Islet of Langerhans (tissue), 1 donor: ENCODE measurements at regions not wholly inside any gene's neighbourhood (a gene's known extent, or its start where the extent isn't known, plus 50 kb on each side); places are given as distances from the start of the nearest gene placed in this dataset.
"Not testable (repeated sequence)": the region's sequence is repeated elsewhere in the genome, so short reads cannot be mapped to it uniquely, and the experiment has no call there.

ENCODE experiments used
- FAIRE-seq: peaks from one replicate; lab custom pipeline; 2011; peaks lifted over from hg19 to GRCh38; lab: Jason Lieb, UNC

DNA sequence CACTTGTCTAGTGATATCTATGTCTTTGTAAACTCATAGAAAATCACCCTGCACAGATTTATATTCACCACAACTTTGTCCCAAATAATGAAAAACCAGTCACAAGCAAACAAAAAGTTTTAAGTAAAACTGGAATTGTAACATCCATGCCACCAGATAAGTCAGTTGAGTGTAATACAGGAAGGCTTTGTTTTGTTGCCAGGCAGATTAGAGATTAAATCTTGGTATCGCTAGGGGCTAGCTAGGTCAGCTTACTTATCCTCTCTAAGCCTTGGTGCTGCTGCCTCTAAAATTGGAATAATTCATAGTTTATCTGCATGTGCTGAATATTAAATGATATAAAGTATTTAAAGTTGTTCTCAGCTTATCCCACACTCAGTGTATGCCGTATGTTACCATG lies 1062.5 kb downstream of the CDH9 start:
- FAIRE-seq: no peak

DNA sequence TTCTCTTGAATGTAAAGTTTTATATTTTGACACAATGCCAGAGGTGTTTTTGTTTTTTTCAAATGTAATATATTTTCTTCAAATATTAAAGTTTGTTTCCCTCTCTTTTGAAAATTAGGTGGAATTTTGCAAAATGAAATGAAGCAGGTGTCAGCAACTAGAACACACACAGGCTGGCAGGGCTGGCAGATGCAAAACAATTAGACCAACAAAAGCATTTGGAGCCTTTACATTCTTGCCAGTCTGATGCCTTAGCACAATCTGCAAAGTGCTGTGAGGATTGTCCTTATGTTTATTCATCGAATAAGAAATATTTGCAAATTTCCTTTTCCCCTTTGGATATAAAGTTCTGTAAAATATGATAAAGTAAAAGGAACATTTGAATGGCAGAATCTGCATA lies 1063.9 kb downstream of the CDH9 start:
- FAIRE-seq: no peak

DNA sequence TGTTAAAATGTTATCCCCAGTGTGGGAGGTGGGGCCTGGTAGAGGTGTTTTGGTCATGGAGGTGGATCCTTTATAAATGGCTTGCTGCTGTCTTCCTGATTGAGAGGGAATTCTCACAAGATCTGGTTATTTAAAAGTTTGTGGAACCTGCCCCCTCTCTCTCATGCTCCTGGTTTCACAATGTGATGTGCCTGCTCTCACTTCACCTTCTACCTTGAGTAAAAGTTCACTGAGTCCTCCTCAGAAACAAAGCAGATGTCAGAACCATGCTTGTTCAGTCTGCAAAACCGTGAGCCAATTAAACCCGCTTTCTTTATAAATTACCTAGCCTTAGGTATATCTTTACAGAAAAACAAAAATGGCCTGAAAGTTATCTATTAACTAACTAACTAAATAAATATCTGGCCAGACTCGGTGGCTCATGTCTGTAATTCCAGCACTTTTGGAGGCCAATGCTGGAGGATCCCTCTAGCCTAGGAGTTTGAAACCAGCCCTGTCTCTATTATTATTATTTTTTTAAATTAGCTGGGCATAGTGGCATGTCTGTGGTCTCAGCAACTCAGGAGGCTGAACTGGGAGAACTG lies 1067.4 kb downstream of the CDH9 start:
- no peak for FAIRE-seq

DNA sequence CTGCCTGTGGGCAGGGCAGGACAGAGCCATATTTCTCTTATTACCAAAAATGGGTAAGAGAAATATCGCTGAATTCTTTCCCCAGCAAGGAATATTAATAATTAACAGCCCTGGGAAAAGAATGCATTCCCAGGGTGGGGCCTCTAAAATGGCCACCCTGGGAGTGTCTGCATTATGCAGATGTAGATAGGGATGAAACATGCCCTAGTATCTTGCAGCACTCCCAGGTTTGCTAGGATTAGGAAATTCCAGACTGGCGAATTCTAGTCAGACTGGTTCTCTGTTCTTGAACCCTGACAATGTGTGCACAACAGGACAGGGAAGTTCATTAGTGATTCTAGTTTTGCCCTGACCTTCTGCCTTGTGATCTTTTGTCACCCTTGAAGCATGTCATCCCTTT lies 1069.3 kb downstream of the CDH9 start:
- not testable (repeated sequence) for FAIRE-seq

DNA sequence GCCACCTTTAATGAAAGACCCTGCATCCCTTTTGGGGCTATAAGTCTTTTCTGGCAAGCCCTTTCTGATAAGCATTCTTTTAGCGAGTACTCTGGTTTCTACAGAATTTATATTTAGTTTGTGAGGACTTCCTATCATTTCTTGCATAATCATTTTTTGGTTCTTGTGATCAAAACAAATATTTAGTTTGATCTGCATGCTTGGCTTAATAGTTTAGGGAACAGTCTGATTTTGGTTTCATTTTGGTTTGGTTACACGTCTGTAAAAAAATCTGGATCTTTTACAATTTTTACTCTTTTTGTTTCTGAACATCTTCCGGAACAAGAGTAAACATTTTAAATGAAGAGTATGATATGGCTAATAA lies 1074.4 kb downstream of the CDH9 start:
- no peak for FAIRE-seq

DNA sequence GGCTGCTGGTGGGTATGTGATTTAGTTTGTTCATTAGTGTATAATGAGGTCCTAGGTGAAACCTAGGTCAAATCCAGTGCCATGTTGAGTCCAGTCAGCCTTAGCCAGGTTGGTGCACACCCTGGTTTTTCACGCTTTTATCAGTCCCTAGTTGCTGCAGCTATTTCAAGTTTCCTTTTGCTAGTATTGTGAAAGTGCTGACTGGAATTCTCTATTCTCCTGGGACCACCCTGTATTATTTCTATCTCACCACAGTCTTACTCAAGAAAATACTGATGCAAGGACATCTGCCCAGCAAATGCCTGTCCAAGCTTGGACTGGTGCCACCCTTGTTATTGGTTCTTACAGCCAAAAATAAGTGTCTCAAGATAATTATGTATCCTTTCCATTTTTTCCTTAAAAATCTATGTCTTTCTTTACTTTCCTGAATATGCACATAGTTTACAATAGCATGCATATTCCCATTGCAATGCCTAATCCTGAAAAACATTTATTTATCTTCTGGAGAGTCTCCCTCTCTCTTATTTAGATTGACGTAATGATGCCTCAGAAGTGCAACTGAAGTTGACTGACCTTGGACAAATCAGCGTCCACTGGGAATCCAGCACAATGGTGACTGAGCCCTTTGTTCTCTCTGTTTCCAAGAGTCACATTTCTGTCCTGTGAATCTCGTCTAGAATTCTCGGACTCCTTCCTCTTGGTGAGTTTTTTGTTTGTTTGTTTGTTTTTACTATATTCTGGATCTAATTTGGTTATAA lies 1075.0 kb downstream of the CDH9 start:
- no peak for FAIRE-seq

DNA sequence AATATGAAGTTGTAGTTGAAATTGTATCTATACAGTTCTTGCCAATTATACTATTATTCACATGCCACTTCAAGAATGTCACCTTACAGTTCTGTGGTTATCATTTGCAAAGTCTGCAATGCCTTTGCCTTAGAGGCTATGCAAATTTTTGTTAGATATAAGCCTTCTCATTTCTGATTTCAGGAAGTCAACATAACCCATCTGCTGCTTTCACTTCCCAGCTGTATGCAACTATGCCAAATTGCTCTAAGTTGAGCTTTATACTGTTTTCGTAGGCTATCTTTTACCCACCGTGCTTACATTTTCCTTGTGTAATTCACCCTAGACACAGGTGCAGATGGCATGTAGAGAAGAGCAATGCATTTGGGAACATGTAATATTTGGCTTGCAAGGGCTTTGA lies 1083.0 kb downstream of the CDH9 start:
- no peak for FAIRE-seq

DNA sequence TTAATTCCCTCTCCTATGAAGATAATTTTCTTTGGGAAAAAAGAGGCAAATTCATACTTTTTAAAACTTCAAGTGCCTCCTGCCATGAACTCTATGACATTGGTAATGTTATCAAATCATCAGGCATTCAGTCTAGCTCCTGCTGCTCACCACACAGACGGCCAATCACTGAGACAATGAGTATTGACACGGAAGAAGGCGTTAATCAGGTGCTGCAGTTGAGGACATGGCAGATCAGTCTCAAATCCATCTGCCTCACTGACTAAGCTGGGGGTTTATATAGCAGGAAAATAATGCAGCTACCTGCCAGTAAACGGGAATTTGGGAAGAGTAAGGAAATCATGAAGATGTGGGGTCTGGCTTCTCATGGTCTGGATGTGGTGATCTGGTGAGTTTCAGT lies 1087.7 kb downstream of the CDH9 start:
- no peak for FAIRE-seq

DNA sequence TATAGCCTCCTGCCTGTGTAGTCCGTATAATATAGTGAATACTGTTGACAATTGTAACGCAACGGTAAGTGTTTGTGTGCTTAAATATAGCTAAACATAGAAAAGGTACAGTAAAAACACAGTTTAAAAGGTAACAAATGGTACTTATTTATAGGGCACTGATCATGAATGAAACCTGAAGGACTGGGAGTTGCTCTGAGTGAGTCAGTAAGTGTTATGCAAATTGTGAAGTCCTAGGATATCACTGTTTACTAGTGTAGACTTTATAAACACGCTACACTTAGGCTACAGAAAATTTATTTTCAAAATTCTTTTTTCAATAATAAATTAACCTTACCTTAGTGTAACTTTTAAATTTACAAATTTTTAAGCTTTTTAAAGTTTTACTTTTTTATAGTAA lies 1090.1 kb downstream of the CDH9 start:
- no peak for FAIRE-seq

DNA sequence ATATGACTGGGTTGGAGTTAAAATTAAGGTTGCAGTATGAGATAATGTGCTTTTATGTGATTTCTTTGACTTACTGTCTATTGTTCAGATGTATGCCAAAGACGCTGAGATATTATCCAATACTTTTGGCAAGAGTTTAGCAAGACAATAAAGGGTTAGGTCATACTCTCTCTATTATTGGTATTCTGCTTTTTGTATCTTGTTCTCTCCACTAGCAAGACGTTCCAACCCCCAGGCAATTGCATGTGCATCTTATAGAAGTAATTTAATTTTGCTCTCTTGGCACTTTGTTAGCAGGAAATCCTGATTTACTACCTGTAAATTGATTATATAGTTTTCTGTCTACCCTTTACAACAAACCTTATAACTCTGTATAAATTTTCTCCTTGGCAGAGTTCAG lies 1093.6 kb downstream of the CDH9 start:
- FAIRE-seq: no peak

DNA sequence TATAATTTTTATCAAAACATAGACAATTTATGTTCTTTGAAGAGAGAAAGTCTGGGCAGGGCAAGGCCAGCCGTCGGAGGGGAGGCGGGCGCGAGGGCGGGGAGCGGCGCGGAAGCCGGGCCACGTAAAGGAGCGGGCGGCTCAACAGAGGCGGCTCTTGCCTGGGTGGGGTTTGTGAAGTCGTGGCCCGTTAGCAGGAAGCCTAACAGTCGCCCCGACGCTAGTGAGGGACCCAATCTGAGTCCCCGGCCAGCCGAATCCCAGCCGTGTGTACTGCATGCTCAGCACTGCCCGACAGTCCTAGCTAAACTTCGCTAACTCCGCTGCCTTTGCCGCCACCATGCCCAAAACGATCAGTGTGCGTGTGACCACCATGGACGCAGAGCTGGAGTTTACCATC lies 1129.2 kb downstream of the CDH9 start:
- FAIRE-seq: no peak

DNA sequence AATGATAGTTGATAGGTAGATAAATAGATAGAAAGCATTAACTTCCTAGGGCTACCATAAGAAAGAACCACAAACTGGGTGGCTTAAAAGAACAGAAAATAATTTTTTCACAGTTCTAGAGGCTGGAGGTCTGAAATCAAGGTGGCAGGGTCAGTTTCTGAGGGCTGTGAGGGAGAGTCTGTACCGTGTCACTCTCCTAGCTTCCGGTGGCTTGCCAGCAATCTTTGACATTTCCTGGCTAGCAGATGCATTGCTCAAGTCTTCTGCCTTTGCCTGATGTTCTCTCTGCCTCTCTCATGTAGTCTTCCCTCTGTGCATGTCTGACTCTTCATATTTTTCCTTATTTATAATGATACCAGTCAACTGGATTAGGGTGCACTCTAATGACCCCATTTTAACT lies 1132.7 kb downstream of the CDH9 start:
- FAIRE-seq: no peak

DNA sequence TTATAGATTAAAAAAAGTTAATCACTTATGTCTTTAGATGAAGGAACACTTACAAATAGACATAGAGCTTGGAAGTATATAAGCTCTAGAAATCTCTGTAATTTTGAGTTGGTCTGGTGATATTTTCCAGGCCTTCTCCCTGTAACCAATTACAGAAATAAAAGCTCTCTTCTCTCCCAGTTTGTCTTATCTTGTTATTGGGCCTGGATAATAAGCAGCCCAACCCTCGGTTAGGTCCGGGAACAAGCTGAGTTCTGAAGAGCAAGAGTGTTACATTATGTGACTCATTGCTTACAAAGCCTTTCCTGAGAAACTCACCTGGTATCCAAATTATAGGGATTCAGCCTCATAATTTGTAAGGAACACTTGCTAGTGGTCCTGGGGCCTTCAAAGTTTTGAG lies 1146.2 kb downstream of the CDH9 start:
- no peak for FAIRE-seq

DNA sequence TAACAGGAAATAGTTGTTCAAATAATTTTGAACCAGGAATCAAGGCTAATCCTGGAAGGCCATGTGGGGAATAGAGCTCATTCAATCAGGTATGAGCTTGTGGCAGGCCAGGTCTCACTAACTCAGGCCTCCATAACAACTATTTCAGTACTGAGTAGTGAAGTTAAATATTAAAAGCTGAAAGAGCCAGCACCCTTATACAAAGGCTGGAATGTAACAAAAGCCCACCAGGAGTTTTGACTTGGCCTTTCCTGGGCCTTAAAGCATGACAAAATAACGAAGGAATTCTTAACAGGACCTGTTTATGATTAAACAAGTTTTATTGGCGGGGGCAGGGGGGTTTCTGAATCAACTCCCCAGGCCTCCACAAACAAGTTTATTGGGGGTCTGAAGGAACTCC lies 1146.7 kb downstream of the CDH9 start:
- FAIRE-seq: no peak

DNA sequence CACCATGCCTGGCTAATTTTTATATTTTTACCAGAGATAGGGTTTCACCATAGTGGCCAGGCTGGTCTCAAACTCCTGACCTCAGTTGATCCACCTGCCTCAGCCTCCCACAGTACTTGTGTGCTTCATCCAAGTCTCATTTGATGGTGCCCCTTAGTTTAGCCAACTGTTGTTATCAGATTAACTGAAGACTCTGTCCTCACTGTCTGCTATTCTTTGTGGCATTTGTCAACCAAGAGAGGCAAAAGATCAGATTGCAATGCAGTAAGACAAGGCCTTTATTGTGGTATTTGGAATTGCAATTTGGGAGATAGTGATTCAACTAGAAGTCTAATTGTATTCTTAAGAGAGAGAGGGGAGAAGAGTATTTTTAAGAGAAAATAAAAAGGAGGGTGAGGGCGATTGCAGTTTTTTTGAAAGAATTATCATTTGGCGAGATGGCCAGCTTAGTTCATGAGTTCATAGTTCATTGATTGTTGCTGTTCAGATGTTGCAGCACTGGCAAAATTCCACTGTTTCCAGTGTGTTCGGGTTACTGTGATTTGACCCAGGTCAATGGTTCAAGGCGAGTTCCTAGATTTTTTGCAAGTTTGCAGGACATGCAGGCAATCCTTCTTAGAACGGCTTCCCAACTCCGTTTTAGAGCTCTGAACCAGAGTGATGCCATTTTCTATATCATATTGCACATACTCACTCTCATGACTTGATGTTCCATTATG lies 1156.9 kb downstream of the CDH9 start:
- FAIRE-seq: no peak

DNA sequence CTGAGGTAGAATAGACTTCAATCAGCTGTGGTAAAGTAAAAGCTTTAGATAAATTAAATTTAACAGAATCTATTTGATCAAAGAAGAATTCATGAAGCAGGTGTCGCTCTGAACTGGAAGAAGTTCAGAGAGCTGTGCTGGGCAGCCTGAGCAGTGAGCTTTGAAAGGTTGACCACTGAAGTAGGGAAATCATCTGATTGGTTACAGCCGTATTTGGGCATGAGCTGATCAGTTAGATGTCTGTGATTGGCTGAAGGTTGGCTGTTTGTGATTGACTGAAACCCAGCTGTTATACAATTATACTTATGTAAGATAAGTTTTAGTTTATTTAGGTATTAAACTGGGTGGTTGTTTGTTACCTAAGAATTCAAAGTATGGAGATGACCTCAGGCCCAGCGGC lies 1174.6 kb downstream of the CDH9 start:
- no peak for FAIRE-seq

DNA sequence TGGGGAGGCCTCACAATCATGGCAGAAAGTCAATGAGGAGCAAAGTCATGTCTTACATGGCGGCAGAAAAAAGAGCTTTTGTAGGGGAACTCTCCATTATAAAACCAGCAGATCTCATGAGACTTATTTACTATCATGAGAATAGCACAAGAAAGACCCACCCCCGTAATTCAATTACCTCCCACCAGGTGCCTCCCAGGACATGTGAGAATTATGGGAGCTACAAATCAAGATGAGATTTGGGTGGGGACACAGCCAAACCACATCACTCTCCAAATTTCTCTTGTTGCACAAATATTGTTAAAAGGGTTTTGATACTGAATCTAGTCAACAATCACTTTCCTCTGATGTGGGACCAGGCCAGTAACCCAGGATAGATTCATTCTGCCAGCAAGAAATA lies 1176.1 kb downstream of the CDH9 start:
- no peak for FAIRE-seq

DNA sequence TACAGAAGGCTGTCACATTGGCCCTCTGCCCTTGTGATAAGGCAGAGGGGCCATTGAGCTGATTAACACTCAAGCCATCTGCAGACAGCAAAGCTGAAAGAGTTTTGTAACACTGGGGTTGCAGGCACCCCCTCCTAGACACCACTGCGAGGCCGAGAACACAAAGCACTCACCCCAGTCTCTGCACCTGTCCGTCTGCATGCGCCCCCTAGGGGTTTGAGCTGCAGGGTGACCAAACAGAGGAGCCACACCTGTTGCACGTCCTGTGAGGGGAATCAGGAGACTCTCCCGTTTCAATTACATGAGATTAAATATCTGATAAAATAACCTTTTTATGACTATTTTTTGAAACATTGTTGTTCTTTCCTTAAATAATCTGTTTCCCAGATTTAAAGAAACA lies 1180.4 kb downstream of the CDH9 start:
- no peak for FAIRE-seq

DNA sequence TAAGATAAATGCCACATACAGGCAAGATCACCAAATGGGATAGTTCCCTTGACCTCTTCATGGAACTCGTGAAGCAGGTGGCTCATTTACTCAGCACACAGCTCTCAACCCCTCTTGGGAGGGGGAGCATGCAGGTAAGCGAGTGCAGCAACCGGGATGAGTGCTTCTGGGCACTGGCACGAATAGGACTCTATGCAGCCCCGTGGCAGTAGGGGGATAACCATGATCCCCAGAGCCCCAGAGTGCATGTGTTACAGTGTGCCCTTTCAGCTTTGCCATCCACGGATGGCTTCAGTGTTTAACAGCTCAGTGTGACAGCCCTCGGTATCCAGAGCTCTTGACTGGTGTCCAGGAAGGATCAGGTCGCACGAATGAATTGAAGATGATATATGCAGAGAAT lies 1187.1 kb downstream of the CDH9 start:
- no peak for FAIRE-seq

DNA sequence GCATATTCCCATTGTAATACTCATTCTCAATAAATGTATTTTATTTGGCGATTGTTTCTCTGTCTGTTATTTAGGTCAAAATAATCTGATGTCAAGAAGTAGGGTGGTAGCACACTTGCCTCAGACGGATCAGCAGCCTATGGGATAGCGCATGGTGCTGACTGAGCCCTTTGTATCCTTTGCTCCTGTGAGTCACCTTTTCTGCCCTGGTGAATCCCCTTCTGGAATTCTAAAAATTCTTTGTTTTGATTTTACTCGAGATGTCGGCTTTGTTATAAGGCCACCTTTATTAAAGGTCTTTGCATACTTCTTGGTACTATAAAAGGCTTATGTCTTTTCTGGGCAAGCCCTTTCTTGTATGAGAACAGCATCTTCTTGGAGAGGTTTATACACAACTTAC lies 1187.8 kb downstream of the CDH9 start:
- FAIRE-seq: no peak

DNA sequence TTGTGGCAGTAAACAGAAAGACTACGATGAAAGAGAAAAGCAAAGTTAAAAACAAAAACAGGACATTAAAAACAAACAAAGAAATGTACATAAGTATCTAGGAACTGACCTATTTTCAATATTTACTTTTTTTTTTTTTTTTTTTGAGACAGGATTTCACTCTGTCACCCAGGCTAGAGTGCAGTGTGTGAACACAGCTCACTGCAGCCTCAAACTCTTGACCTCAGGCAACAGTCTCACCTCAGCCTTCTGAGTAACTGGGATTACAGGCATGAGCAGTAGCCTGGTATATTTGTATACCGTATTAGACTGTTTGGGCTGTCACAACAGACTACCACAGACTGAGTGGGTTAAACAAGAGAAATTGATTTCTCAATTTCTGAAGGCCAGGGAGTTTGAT lies 1189.1 kb downstream of the CDH9 start:
- FAIRE-seq: no peak

DNA sequence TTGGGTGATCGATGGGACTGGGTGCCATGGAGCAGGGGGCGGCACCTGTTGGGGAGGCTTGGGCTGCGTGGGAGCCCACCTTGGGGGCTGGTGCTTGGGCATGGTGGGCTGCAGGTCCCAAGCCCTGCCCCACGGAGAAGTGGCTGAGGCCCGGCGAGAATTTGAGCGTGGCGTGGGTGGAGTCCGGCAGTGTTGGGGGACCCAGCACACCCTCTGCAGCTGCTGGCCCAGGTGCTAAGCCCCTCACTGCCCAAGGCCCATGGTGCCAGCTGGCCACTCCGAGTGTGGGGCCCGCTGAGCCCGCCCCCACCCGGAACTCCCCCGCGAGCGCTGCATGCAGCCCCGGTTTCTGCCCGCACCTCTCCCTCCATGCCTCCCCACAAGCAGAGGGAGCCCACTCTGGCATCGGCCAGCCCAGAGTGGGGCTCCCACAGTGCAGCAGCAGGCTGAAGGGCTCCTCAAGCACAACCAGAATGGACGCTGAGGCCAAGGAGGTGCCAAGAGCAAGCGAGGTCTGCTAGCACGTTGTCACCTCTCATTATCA lies 1178.6 kb upstream of the CDH10 start:
- FAIRE-seq: no peak
